OCI-LY7 (cell line): ENCODE measurements at regions not wholly inside any gene's neighbourhood (a gene's known extent, or its start where the extent isn't known, plus 50 kb on each side); places are given as distances from the start of the nearest gene placed in this dataset.

Experiments
- CTCF ChIP-seq: fragments of 200-600 bp; sonication (generic); conservative IDR thresholded peaks from 2 replicates; pipeline ENCODE4 v1.5.1; 2014; ENCODE audit warnings: mild to moderate bottlenecking, antibody characterized with exemption, low read length, moderate library complexity, mixed read lengths
- EZH2phosphoT487 ChIP-seq: fragments of 200-600 bp; sonication (generic); IDR thresholded peaks from 2 replicates; pipeline ENCODE4 v1.6.1; 2018; ENCODE audit warnings: low read depth, borderline replicate concordance, mild to moderate bottlenecking, mixed run types, antibody characterized with exemption, low read length, moderate library complexity, mixed read lengths

GRCh38 chr9:109868722-109869121 lies 88.7 kb downstream of the PALM2AKAP2 start:
- TF ChIP-seq CTCF, result no peak
- no peak for TF ChIP-seq EZH2phosphoT487
